Panc1 (cell line): ENCODE measurements at regions not wholly inside any gene's neighbourhood (a gene's known extent, or its start where the extent isn't known, plus 50 kb on each side); places are given as distances from the start of the nearest gene placed in this dataset.

Experiments used
- ATAC-seq: fragments of 200-7000 bp; cut with Tn5 transposase; 2 replicates; pipeline ENCODE4 v1.9.1; 2020; ENCODE audit warnings: mild to moderate bottlenecking, moderate library complexity
- BruUV-seq: library from RNA; stranded (reverse); fragments of 400-500 nt; replicated peaks from 2 replicates; lab custom pipeline; 2021; lab: Mats Ljungman, UMichigan
- CTCF ChIA-PET: fragments of 300-600 bp; sonication (Branson Sonifier 250); formaldehyde crosslinking; loops from one replicate; lab custom pipeline; 2022; ENCODE audit warnings: antibody characterized with exemption; lab: Charles Lee
- POLR2A ChIA-PET: fragments of 300-600 bp; sonication (Branson Sonifier 250); formaldehyde crosslinking; loops from one replicate; lab custom pipeline; 2022; ENCODE audit warnings: antibody characterized with exemption; lab: Charles Lee
- DNase-seq: peaks from one replicate; pipeline ENCODE4 v3.0.0-alpha.2; 2010; ENCODE audit warnings: low read depth, low spot score
- H3K27ac ChIP-seq: 2 replicates; pipeline ENCODE4 v1.5.1; 2011; ENCODE audit warnings: mild to moderate bottlenecking, low read length, inconsistent platforms
- H3K27me3 ChIP-seq: fragments of 200-500 bp; sonication (Bioruptor generic); 2 replicates; pipeline ENCODE4 v1.6.0; 2014; ENCODE audit warnings: low read length, inconsistent platforms; ENCODE audit not compliant: control insufficient read depth, insufficient read depth
- H3K36me3 ChIP-seq: fragments of 200-500 bp; sonication (Bioruptor generic); 2 replicates; pipeline ENCODE4 v1.5.1; 2014; ENCODE audit warnings: inconsistent platforms, mild to moderate bottlenecking, low read length, moderate library complexity; ENCODE audit not compliant: control insufficient read depth, insufficient read depth
- H3K4me1 ChIP-seq: 2 replicates; pipeline ENCODE4 v1.5.1; 2011; ENCODE audit warnings: inconsistent platforms, mild to moderate bottlenecking, low read length, moderate library complexity; ENCODE audit not compliant: control insufficient read depth, insufficient read depth
- H3K4me3 ChIP-seq, 2 experiments: 2 replicates each; pipeline ENCODE4 v1.5.1; 2011 to 2012; ENCODE audit warnings: low read depth in 2 of 2, low read length in 2 of 2, mild to moderate bottlenecking in 2 of 2, inconsistent platforms in 1 of 2, moderate library complexity in 1 of 2
- H3K9me3 ChIP-seq: fragments of 200-500 bp; sonication (Bioruptor generic); 2 replicates; pipeline ENCODE4 v1.5.1; 2014; ENCODE audit warnings: low read depth, mild to moderate bottlenecking, inconsistent platforms, low read length, moderate library complexity; ENCODE audit not compliant: control insufficient read depth, insufficient read depth
- CTCF ChIP-seq: fragments of 450-650 bp; IDR thresholded peaks from 2 replicates; pipeline ENCODE4 v1.5.1; 2017; ENCODE audit warnings: mild to moderate bottlenecking
- POLR2AphosphoS5 ChIP-seq: IDR thresholded peaks from 2 replicates; pipeline ENCODE4 v1.6.1; 2012; ENCODE audit warnings: mild to moderate bottlenecking, low read depth, low read length, moderate library complexity
- REST ChIP-seq, 2 experiments: IDR thresholded peaks; 2 replicates each; pipeline ENCODE4 v1.6.1; 2011 to 2012; ENCODE audit warnings: low read depth in 2 of 2, control low read depth in 1 of 2, low read length in 1 of 2, mild to moderate bottlenecking in 1 of 2, moderate library complexity in 1 of 2; ENCODE audit not compliant: insufficient read depth in 1 of 2
- SIN3A ChIP-seq: IDR thresholded peaks from 2 replicates; pipeline ENCODE4 v1.6.1; 2012; ENCODE audit warnings: low read depth, mild to moderate bottlenecking, low read length, moderate library complexity, borderline replicate concordance; ENCODE audit not compliant: insufficient read depth
- TCF7L2 ChIP-seq: IDR thresholded peaks from 2 replicates; pipeline ENCODE4 v1.6.1; 2011; ENCODE audit warnings: mild to moderate bottlenecking, low read depth, low read length, inconsistent platforms
- in situ Hi-C: cut with HindIII; loops from 2 replicates; pipeline ENCODE4 v1.10.0; 2016; ENCODE audit warnings: low sequenced_read_pairs, low pct_unique_long_range_greater_than_20kb
- intact Hi-C: fragments of 100-400 bp; cut with micrococcal nuclease; formaldehyde crosslinking; loops from one replicate; pipeline ENCODE4 v1.10.0; 2022; ENCODE audit not compliant: unreplicated experiment

GRCh38 chr10:85545874-85546273 is 820.7 kb downstream of the GRID1 start:
- intact Hi-C loops: loop anchor here (5.0 to 10.0 kb wide), 2 partner anchors 579 to 836 kb away; no protein-coding TSS in a partner anchor
- Histone ChIP-seq H3K36me3 (no peaks in the 10 kb centered on the region), H3K27ac (peak overlapping the region; percentile 29; the same call in 1 of the 2 replicates), H3K9me3 (no peaks in the 10 kb centered on the region), H3K27me3 (no peaks in the 10 kb centered on the region), H3K4me1 (peaks cover 4% of the 10 kb centered on the region; the same call in 1 of the 2 replicates), H3K4me3 (no peak overlapping the region)
- no TSS peak for BruUV-seq
- in situ Hi-C loops: no loop called here
- ChIA-PET CTCF (no interaction called here), POLR2A (no interaction called here)
- no peak for ATAC-seq
- DNase-seq: no peak
- no peak for TF ChIP-seq CTCF
- no peak for TF ChIP-seq POLR2AphosphoS5
- TF ChIP-seq SIN3A: no peak
- no peak for TF ChIP-seq REST (IDR thresholded peaks at IDR 0.05; ENCODE audit: insufficient read depth in 1 of 2, low read depth in 2 of 2, low read length in 1 of 2)
- TF ChIP-seq TCF7L2: no peak

GRCh38 chr10:85547460-85548023 is 819.1 kb downstream of the GRID1 start:
- peak overlapping the region; percentile 54; the same call in 1 of the 2 replicates for H3K27ac ChIP-seq
- in situ Hi-C loops (no loop called here), intact Hi-C loops (loop anchor here (5.0 to 10.0 kb wide), 2 partner anchors 577 to 835 kb away; no protein-coding TSS in a partner anchor)
- no peaks in the 10 kb centered on the region for H3K27me3 ChIP-seq
- DNase-seq (no peak), ATAC-seq (peak; percentile 59; the same call in 1 of the 2 replicates)
- H3K36me3 ChIP-seq: no peaks in the 10 kb centered on the region
- TF ChIP-seq TCF7L2: no peak
- no peak for TF ChIP-seq POLR2AphosphoS5
- TF ChIP-seq CTCF: no peak
- no peak for TF ChIP-seq SIN3A
- TF ChIP-seq REST (IDR thresholded peaks at IDR 0.05; ENCODE audit: insufficient read depth in 1 of 2, low read depth in 2 of 2, low read length in 1 of 2): no peak
- H3K4me1 ChIP-seq: peaks cover 4% of the 10 kb centered on the region; the same call in 1 of the 2 replicates
- no peak overlapping the region for H3K4me3 ChIP-seq
- CTCF ChIA-PET: no interaction called here
- BruUV-seq: no TSS peak
- H3K9me3 ChIP-seq: no peaks in the 10 kb centered on the region
- POLR2A ChIA-PET: no interaction called here
